Epithelial cell of esophagus (primary cell): ENCODE measurements at regions not wholly inside any gene's neighbourhood (a gene's known extent, or its start where the extent isn't known, plus 50 kb on each side); places are given as distances from the start of the nearest gene placed in this dataset.
"Not testable (repeated sequence)": the region's sequence is repeated elsewhere in the genome, so short reads cannot be mapped to it uniquely, and the experiment has no call there.

Experiments
- DNase-seq: peaks from one replicate; pipeline ENCODE4 v3.0.0; 2010; ENCODE audit warnings: low read depth
- H3K4me3 ChIP-seq: 2 replicates; pipeline ENCODE4 v1.5.1; 2011; ENCODE audit warnings: mild to moderate bottlenecking, low read length, control low read depth
- CTCF ChIP-seq: IDR thresholded peaks from 2 replicates; pipeline ENCODE4 v1.5.1; 2011; ENCODE audit warnings: low read depth, mild to moderate bottlenecking, low read length, control low read depth, inconsistent platforms; ENCODE audit not compliant: insufficient read depth; ENCODE audit errors: missing control alignments

- TF ChIP-seq CTCF, result no peak
- DNase-seq, result no peak
- H3K4me3 ChIP-seq, result no peak overlapping the region
Observed at GRCh38 chr2:47728551-47728950, 54.4 kb upstream of the MSH6 start.

GRCh38 chr2:47727956-47728355, 55.0 kb upstream of the MSH6 start:
- DNase-seq, result no peak
- TF ChIP-seq CTCF, result no peak

GRCh38 chr2:47726978-47727377, 56.0 kb upstream of the MSH6 start:
- not testable (repeated sequence) for H3K4me3 ChIP-seq, DNase-seq

More at GRCh38 chr2:47727956-47728355, 55.0 kb upstream of the MSH6 start:
- no peak overlapping the region for H3K4me3 ChIP-seq

- no peak for TF ChIP-seq CTCF
- no peak overlapping the region for H3K4me3 ChIP-seq
- DNase-seq, result no peak
Observed at GRCh38 chr2:47725808-47726207, 57.1 kb upstream of the MSH6 start.

GRCh38 chr2:47724221-47724981, 58.5 kb upstream of the MSH6 start:
- no peak for TF ChIP-seq CTCF
- H3K4me3 ChIP-seq, result no peak overlapping the region
- peak; percentile 78 for DNase-seq

- no peak overlapping the region for H3K4me3 ChIP-seq
- no peak for DNase-seq
- TF ChIP-seq CTCF, result no peak
Observed at GRCh38 chr2:47721296-47721695, 61.6 kb upstream of the MSH6 start.

GRCh38 chr2:47720559-47720958, 62.4 kb upstream of the MSH6 start:
- H3K4me3 ChIP-seq, result no peak overlapping the region
- DNase-seq, result no peak
- TF ChIP-seq CTCF, result no peak

GRCh38 chr2:47720036-47720435, 62.9 kb upstream of the MSH6 start:
- DNase-seq, result peak; percentile 48
- H3K4me3 ChIP-seq, result no peak overlapping the region
- TF ChIP-seq CTCF, result no peak
